ENCODE measurements at regions not wholly inside any gene's neighbourhood (a gene's known extent, or its start where the extent isn't known, plus 50 kb on each side); places are given as distances from the start of the nearest gene placed in this dataset.

DNA sequence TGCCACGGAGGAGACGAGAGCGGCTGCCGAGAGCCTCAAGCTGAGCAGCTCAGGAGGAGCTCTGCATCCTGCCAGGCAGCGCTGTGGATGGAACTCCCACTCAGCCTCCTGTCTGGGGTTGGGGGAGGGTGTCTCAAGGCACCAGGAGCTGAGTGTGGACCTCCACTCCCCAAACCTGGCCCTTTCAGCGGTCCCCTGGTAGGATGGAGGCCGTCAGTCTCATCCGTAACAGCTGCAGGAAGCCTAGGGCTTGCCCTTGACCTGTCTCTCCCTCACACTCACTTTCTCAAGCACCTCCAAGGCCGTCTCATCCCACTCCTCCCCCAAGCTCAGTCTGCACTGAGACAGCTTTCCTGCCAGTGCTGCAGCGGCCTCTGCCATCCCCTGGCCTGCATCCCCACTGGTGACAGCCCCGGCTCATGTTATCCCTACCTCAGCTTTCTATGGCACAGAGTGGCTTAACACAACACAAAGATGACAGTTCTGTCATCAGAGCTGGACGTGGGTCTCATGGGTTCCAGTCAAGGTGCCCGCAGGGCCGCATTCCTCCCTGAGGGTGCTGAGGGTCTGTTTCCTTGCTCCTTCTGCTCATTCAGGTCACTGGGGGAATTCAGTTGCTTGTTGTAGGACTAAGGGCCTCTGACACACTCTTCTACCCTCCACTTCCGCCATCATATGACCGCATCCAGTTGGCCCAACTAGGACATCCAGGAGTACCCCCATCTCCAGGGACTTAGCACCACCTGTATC, 341.9 kb upstream of the B3GAT1 start:
- Histone ChIP-seq H3K27me3 (ENCODE audit: control insufficient read depth, insufficient read depth, low read length) (no peaks in the 10 kb centered on the region), H3K4me1 (ENCODE audit: control insufficient read depth, extremely low read depth, insufficient read depth, low read length) (no peaks in the 10 kb centered on the region), H3K4me3 (replicated peaks in 1 of 4; ENCODE audit: control extremely low read depth in 1 of 4, insufficient read depth in 1 of 4, low read depth in 3 of 4, low read length in 4 of 4) (no peak overlapping the region), H3K79me2 (ENCODE audit: control insufficient read depth, insufficient read depth, low read length) (no peaks in the 10 kb centered on the region), H3K36me3 (ENCODE audit: control insufficient read depth, insufficient read depth, low read length) (no peaks in the 10 kb centered on the region), H3K4me2 (ENCODE audit: extremely low read depth, insufficient read depth, low read length) (no peak overlapping the region), H2AFZ (ENCODE audit: low read length) (no peak overlapping the region), H3K27ac (ENCODE audit: insufficient read depth, low read length) (no peak overlapping the region), H3K9me3 (ENCODE audit: control insufficient read depth, insufficient read depth, low read depth, low read length) (no peaks in the 10 kb centered on the region), H3K9ac (ENCODE audit: insufficient read depth, low read length) (no peak overlapping the region), H4K20me1 (ENCODE audit: control insufficient read depth, extremely low read depth, insufficient read depth, low read length) (no peaks in the 10 kb centered on the region)
- no peak for DNase-seq (ENCODE audit: low read depth in 2 of 2)
- TF ChIP-seq EZH2 (IDR thresholded peaks at IDR 0.05; ENCODE audit: low read length, missing control alignments), result no peak

DNA sequence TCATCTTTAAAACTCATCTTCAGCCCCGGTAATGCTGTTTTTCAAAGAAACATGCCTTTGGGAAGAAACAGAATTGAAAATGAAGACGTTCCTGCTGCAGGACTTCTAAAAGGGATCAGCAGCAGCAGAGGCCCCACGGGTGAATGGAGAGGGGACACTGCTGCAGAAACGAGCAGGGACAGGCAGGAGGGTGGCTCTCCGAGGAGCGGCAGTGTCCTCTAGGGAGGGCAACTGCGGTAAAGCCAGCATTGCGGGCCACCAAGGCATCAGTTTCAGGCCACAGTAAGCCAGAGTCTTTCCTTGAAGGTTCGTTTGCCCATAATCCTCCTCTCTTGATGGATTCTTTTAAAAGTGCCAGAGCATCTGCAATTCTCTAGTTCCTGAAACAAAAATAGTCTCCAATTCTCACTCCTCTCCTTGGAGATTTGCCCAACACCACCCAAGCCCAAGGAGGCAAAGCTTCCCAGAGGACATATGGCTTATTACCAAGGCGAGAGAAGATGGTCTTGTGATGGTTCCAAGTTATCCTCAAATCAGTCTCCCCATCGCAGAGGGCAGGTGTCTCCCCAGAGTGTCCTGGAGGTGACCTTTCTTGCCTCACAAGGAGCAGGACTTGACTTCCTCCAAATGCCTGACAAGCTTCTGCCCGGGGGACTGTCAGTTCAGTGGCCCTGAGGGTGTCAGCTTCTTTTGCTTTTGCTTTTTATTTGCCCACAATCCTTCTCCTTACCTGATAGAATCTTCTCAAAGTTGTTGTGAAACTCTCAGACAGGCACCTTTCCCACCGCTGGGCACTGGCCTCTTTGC, 341.1 kb upstream of the B3GAT1 start:
- no peak overlapping the region for H2AFZ ChIP-seq (ENCODE audit: low read length)
- no peak overlapping the region for H3K27ac ChIP-seq (ENCODE audit: insufficient read depth, low read length)
- H3K27me3 ChIP-seq (ENCODE audit: control insufficient read depth, insufficient read depth, low read length), result no peaks in the 10 kb centered on the region
- H3K9ac ChIP-seq (ENCODE audit: insufficient read depth, low read length), result no peak overlapping the region
- H4K20me1 ChIP-seq (ENCODE audit: control insufficient read depth, extremely low read depth, insufficient read depth, low read length), result no peaks in the 10 kb centered on the region
- DNase-seq (ENCODE audit: low read depth in 2 of 2), result no peak
- no peaks in the 10 kb centered on the region for H3K4me1 ChIP-seq (ENCODE audit: control insufficient read depth, extremely low read depth, insufficient read depth, low read length)
- H3K79me2 ChIP-seq (ENCODE audit: control insufficient read depth, insufficient read depth, low read length), result no peaks in the 10 kb centered on the region
- H3K4me3 ChIP-seq (replicated peaks in 1 of 4; ENCODE audit: control extremely low read depth in 1 of 4, insufficient read depth in 1 of 4, low read depth in 3 of 4, low read length in 4 of 4), result no peak overlapping the region
- H3K4me2 ChIP-seq (ENCODE audit: extremely low read depth, insufficient read depth, low read length), result no peak overlapping the region
- H3K36me3 ChIP-seq (ENCODE audit: control insufficient read depth, insufficient read depth, low read length), result no peaks in the 10 kb centered on the region
- H3K9me3 ChIP-seq (ENCODE audit: control insufficient read depth, insufficient read depth, low read depth, low read length), result no peaks in the 10 kb centered on the region
- no peak for TF ChIP-seq EZH2 (IDR thresholded peaks at IDR 0.05; ENCODE audit: low read length, missing control alignments)
- TF ChIP-seq, protein P1, sequence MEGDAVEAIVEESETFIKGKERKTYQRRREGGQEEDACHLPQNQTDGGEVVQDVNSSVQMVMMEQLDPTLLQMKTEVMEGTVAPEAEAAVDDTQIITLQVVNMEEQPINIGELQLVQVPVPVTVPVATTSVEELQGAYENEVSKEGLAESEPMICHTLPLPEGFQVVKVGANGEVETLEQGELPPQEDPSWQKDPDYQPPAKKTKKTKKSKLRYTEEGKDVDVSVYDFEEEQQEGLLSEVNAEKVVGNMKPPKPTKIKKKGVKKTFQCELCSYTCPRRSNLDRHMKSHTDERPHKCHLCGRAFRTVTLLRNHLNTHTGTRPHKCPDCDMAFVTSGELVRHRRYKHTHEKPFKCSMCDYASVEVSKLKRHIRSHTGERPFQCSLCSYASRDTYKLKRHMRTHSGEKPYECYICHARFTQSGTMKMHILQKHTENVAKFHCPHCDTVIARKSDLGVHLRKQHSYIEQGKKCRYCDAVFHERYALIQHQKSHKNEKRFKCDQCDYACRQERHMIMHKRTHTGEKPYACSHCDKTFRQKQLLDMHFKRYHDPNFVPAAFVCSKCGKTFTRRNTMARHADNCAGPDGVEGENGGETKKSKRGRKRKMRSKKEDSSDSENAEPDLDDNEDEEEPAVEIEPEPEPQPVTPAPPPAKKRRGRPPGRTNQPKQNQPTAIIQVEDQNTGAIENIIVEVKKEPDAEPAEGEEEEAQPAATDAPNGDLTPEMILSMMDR (conservative IDR thresholded peaks at IDR 0.05 in 1 of 2, IDR thresholded peaks at IDR 0.05 in 1 of 2; ENCODE audit: low read depth in 1 of 2, low read length in 2 of 2), result no peak

DNA sequence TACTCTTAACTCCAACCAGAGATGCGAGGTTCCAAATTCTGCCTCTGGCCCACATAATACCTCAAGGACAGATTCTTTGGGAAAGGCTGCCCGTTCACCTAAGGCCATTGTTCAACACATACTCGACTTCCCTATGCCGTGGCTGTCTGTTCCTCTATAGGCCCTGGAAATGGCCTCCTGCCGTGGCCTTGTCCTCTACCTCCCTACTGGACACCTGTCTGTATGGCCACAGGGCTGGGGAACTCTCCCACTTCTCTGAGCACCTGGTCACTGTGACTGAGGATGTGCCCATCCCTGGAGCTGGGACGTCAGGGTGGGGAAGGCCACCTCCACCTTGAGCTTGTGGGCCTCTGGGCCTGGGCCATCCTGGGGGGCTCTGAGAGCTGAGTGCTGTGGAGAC, 340.5 kb upstream of the B3GAT1 start:
- Histone ChIP-seq H3K79me2 (ENCODE audit: control insufficient read depth, insufficient read depth, low read length) (no peaks in the 10 kb centered on the region), H3K4me2 (ENCODE audit: extremely low read depth, insufficient read depth, low read length) (no peak overlapping the region), H3K9ac (ENCODE audit: insufficient read depth, low read length) (no peak overlapping the region), H3K9me3 (ENCODE audit: control insufficient read depth, insufficient read depth, low read depth, low read length) (no peaks in the 10 kb centered on the region), H3K36me3 (ENCODE audit: control insufficient read depth, insufficient read depth, low read length) (no peaks in the 10 kb centered on the region), H2AFZ (ENCODE audit: low read length) (no peak overlapping the region), H3K4me1 (ENCODE audit: control insufficient read depth, extremely low read depth, insufficient read depth, low read length) (no peaks in the 10 kb centered on the region), H4K20me1 (ENCODE audit: control insufficient read depth, extremely low read depth, insufficient read depth, low read length) (no peaks in the 10 kb centered on the region), H3K27me3 (ENCODE audit: control insufficient read depth, insufficient read depth, low read length) (no peaks in the 10 kb centered on the region), H3K4me3 (replicated peaks in 1 of 4; ENCODE audit: control extremely low read depth in 1 of 4, insufficient read depth in 1 of 4, low read depth in 3 of 4, low read length in 4 of 4) (no peak overlapping the region), H3K27ac (ENCODE audit: insufficient read depth, low read length) (no peak overlapping the region)
- DNase-seq (ENCODE audit: low read depth in 2 of 2), result no peak
- TF ChIP-seq, protein P1 (conservative IDR thresholded peaks at IDR 0.05 in 1 of 2, IDR thresholded peaks at IDR 0.05 in 1 of 2; ENCODE audit: low read depth in 1 of 2, low read length in 2 of 2), result no peak
- TF ChIP-seq EZH2 (IDR thresholded peaks at IDR 0.05; ENCODE audit: low read length, missing control alignments), result no peak
